NCI-H748 (cell line): ENCODE measurements at regions not wholly inside any gene's neighbourhood (a gene's known extent, or its start where the extent isn't known, plus 50 kb on each side); places are given as distances from the start of the nearest gene placed in this dataset.

ENCODE experiments used
- DNase-seq: peaks from one replicate; lab custom pipeline; 2025; ENCODE audit not compliant: unreplicated experiment; lab: John Stamatoyannopoulos, UW

GRCh38 chr5:77157732-77158532 lies 52.5 kb upstream of the PDE8B start:
- DNase-seq: no peak

- no peak for DNase-seq
Observed at GRCh38 chr5:77156379-77156778, 54.1 kb upstream of the PDE8B start.

DNA sequence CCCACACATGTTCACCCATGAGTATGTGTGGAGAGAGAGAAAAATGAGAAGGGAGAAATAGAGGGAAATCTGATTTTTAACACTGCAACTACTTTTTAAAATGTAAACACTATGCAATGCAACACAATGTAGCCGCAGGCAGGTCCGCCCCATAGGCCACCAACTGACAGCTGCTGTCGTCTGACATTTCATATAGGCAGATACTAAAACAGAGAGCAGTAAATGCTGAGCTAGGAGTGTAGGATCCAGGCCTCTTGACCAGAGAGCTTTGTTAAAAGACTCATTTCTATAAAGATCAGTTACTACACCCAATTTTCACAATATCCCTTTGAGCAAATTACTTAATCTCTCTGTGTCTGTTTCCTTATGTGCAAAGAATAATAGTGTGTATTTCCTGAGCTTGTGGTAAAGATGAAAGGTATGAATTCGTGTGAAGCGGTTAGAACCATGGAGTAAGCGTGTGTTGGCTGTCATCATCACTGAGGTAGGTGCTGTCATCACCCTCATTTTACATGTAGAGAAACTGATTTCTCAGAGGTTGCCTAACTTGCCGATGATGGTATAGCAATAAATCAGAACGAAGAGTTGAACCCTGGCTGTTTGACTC lies 55.2 kb upstream of the PDE8B start:
- DNase-seq: no peak

- DNase-seq: no peak
Observed at GRCh38 chr5:77152441-77152840, 58.0 kb upstream of the PDE8B start.

DNA sequence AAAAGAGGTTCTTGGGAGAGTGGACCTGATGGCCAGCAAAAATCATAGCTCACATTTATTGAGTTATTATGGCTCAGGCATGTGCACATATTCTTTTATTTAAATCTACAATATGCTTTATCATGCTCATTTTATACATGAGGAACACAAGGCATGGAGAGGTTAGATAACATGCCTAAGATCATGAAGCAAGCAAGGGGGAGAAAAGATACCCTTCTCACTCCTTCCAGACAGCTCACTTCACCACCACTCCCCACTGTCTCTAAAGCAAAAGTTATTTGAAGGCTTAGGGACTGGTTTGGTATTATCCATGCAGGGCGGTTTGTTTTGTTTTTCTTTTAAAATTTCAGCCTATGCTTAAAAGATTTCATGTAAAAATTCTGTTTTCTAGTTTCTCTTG lies 59.0 kb upstream of the PDE8B start:
- no peak for DNase-seq

DNA sequence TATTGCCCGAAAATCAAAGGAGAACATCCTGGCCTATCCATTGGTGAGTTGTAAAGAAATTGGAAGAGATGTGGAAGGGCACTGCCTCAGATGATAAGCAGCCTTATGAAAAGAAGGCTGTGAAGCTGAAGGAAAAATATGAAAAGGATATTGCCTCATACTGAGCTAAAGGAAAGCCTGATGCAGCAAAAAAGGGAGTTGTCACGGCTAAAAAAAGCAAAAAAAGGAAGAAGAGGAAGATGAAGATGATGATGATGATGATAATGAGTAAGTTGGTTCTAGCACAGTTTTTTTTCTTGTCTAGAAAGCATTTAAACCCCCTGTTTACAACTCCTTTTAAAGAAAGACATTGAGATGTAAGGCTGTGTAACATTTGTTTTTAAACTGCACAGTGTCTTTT lies 59.8 kb upstream of the ZBED3 start:
- DNase-seq: no peak

DNA sequence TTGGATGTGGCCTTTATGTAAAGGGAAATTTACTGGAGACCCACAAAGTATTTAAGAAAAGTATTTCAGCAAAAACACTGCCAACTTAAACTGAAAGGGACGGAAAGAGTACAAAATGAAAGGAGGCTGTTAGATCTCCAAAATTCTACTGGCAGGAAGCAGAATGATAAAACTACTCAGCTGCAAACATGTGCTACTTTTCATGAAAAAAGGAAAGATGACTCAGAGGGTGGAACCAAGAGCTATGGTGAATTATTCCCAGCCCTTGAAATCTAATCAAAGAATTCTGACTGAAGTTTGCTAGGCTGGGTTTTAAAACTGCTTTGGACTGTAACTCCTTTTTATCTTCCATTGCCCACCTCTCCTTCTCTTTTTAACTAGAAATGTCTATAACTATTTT lies 58.6 kb upstream of the ZBED3 start:
- no peak for DNase-seq

GRCh38 chr5:77144837-77145139 lies 57.7 kb upstream of the ZBED3 start:
- no peak for DNase-seq

- peak; percentile 74 for DNase-seq
Observed at GRCh38 chr5:77143998-77144836, 57.1 kb upstream of the ZBED3 start.

DNA sequence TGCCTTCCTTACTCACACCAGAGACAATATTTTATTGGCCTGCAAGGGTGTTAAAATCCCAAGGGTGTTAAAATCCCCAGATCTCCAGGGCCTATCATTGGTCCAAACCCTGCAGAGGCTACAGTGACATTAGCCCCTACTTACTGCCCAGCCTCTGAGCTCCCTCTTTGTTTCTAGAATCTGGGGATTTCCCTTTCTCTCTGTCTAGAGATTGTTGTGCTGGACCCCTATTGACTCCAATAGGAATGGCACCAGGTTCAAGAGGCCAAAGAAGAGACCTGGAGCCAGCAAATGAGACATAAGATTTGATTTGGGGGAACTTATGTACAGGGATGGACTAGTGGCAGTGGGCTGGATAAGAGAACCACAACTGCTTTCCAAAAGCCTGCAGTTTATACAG lies 53.3 kb upstream of the ZBED3 start:
- no peak for DNase-seq

- DNase-seq: no peak
Observed at GRCh38 chr5:77139001-77139400, 51.9 kb upstream of the ZBED3 start.
